IPS DF 4.7 (cell line): ENCODE measurements at regions not wholly inside any gene's neighbourhood (a gene's known extent, or its start where the extent isn't known, plus 50 kb on each side); places are given as distances from the start of the nearest gene placed in this dataset.
"Not testable (repeated sequence)": the region's sequence is repeated elsewhere in the genome, so short reads cannot be mapped to it uniquely, and the experiment has no call there.

Experiments
- DNase-seq: peaks from one replicate; pipeline ENCODE4 v3.0.0-alpha.2; 2013; ENCODE audit warnings: low spot score; ENCODE audit errors: extremely low read depth

DNA sequence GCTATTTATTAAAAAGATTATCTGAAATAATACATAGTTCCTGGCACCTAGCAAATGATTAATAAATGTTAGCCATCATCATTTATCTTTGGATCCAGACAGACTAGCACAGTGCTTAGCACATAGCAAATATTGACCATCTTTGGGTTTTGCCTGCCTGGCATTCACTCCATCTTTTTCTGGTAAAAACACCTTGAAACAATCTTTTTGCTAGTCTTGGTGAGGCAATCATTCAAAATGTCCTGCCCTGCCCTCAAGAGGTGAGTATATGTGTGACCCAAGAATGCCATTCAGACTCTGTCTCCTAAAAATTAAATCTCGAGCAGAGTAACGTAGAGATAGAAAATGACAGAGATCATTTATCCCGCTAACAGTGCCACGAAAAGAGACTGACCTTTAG is 78.3 kb upstream of the ZNF280D start:
- DNase-seq = no peak

DNA sequence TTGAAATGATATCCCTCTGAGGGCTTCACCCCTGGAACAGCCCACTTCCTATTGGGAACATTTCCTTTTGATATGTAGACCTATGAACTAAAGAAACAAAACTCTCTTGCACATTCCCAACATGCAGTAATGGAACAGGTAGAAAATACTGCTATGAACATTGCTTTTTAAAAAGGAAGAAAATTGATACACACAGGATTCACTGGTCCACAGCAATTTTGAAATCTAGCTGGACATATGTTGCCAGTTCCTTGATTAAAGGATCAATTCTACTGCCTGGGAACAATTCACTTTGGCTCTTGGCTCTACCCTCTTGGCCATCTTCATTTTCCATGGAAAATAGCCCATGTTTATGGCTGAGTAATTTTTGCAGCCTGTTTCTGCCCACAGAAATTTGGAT is 74.9 kb upstream of the ZNF280D start:
- DNase-seq = no peak

DNA sequence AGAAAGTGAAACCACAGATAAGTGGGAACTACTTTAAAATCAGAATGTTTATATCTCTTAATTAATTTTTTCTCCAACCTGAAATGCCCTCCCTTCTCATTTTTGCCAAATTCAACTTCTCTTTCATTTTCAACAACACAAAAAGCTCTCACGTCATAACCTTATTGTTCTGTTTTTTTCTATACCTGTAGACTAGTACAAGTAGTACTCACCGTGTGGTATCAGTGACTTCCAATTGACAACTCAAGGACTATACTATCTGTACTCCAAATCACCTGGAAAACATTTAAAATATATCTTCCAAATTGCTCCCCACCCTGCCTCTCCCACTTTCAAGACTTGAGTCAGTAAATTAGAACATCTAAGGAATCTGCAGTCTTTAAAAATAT is 72.8 kb upstream of the ZNF280D start:
- DNase-seq = no peak

DNA sequence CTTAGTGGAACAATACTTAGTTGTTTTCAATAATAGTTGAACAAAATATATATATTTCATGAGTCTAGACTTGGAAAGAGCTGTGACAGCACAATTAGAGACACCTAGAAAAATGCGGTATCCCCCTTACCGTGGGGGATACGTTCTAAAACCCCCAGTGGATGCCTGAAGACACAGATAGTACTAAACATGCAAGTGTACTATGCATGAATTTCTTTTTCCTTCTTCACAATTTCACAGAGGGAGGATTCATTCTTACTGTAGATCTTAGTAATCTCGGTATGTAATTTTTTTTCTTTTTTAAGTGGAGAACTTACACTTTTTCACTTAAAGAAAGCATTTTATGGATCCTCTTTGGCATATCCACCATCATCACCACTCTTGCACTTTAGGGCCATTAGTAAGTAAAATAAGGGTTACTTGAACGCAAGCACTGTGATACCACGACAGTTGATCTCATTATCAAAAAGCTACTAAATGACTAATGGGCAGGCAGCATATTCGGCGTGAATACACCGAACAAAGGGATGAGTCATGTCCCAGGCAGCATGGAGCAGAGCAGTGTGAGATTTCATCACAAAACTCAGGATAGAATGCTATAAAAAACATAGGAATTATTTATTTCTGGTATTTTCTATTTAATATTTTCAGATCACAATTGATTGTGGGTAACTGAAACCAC is 72.3 kb upstream of the ZNF280D start:
- DNase-seq = no peak

DNA sequence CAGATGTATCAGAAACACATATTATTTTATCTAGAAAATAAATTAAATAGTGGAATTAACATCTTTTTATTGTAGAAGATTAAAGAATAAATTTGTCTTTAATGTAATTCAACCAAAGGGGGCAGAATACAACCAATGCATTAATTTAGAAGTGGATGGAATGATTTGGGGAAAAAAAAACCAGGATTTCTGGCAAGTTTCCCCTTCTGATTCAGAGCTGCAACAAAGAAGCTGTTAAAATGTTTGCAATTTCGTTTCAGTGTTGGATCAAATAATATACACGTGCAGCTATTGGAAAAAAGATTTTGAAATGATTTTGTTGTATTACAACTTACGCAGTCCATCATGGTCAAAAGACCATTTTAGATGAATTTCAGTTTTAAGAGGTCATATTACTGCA is 71.6 kb upstream of the ZNF280D start:
- DNase-seq = no peak

DNA sequence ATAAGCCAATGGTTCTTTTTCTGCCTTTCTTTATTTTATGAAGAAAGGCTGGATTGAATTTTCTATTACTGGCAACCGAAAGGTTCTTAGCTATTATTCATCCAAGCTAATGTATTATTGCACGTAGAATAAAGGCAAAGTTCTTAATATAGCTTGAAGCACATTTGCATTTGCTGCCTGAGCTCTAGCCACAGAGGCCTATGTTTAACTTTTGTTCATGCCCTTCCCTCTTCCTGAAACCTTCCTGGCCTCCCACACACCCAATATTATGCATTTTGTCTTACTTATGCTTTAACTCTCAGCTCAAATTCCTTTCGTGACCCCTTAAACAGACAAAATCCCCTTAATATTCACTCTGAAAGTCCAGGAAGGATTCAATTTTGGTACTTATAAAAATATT is 71.0 kb upstream of the ZNF280D start:
- DNase-seq = no peak

DNA sequence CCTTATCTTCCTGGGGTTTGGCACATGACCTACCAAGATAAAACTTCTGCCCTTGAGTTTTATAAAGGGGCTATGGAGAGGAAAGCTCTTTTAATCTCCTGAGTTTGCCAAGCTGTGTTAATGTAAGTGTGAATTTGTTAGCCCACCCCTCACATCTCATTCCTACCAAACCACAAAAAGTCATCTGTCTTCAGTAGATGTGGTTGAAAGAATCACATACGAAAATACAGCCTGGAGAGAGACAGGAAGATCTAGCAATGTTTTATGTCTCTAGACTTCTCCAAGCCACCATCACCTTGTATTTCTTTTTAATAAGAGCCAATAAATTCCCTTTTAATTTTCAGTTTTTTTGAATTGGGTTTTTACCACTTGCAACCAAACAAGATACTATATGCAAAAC is 68.9 kb upstream of the ZNF280D start:
- DNase-seq = no peak

DNA sequence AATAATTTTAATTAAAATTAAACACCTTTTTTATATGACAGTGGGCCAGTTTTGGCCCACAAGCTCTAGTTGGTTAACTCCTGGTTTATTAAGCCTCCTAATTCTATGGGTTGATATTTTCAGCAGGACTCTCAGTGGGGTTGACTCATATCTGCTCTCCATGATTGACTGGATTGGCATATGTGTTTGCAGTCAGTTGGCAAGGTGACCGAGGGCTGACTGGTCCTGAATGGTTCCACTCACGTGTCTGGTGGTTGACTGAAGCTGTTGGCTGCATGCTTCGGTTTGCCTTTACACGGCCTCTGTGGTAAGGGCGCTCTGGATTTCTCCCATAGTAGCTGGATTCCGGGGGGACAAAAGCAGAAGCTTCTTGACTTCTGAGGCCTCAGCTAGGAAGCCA is 65.3 kb upstream of the ZNF280D start:
- no peak for DNase-seq

DNA sequence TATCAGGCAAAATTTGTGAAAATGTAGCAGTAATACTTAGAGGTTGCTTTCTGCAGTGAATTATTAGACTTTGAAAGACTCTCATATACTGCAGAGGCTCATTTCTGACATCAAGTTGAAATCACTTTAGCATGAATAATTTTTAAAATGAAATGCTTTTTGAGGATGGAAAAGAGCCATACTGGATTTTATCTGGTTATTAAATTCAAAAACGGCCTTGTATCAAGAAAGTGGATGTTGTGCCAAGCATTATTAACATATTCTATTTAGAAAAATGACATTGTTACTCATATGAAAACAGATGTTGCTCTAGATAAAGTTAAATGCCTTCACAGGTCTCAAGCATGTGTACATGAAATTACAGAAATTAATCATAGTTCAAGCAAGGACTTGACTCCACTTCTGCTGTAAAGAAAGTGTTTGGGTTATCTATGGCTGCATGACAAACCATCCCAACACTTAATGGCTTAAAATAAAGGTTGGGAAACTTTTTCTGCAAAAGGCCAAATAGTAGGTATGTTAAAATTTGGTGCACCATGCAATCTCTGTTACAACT is 64.5 kb upstream of the ZNF280D start:
- no peak for DNase-seq

DNA sequence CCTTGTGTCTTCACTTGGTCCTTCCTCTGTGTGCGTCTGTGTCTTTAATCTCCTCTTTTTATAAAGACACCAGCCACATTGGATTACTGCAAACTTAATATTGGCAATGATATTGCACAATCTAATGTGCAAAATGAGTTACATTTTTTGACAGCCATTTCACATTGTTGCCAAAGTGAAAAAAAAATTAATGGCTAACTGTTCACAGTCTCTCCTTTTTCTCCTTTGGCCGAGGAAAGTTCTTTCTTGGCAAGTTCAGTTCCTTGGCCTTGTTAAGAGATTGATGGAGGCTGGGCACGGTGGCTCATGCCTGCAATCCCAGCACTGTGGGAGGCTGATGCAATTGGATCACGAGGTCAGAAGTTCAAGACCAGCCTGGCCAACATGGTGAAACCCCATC is 62.2 kb upstream of the ZNF280D start:
- no peak for DNase-seq

DNA sequence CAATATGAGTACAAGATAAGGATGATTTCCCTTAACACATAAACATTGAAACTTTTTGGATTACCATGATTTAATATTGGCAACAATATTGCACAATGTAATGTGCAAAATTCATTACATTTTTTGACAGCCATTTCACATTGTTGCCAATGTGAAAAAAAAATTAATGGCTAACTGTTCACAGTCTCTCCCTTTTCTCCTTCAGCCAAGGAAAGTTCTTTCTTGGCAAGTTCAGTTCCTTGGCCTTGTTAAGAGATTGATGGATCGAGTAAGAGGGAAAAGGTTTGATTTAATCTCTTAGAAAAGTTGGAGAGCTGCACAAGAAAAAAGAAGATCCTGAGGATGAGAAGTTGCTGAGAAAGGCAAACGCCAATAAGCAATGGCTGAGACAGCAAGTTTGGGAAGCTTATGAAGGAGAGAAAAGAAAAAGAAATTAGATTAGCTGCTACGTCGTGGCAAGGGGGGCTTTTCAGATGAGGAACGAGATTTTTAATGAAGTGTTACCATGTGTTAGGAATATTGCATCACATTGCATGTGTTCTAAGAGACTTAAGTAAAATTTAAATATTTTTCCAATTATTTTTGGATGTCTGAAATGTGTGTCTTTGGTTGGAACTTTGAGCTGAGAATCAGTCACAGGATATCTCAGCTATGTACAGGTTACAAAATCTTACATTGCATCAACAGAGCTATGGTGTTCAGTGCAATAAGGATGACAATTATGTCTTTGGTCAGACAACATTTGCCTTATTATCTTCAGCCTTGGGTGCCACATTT is 61.4 kb upstream of the ZNF280D start:
- DNase-seq = no peak

DNA sequence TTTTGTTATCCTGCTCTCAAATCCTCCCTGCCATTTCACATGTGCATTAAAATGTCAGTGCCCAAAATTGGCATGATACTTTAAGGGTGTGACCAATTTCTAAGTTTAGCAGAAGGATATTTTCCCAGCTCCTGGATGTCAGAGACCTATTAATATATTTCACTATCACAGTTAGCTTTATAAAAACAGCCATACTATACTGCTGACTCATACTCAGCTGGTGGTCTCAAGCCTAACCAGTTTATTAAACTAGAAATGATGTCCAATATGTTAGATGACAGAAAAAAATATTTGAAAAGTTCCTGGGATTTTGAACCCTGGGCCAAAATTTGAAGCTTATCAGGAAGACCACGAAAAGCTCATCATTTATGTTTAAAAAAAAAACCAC is 60.9 kb upstream of the ZNF280D start:
- no peak for DNase-seq

DNA sequence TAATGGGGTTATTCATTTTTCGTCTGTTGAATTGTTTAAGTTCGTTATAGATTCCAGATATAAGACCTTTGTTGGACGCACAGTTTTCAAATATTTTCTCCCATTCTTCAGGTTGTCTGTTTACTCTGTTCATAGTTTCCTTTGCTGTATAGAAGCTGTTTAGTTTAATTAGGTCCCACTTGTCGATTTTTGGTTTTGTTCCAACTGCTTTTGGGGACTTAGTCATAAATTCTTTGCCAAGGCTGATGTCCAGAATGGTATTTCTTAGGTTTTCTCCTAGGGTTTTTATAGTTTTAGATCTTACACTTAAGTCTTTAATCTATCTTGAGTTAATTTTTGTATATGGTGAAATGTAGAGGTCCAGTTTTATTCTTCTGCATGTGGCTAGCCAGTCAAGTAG is 58.9 kb upstream of the ZNF280D start:
- no peak for DNase-seq

DNA sequence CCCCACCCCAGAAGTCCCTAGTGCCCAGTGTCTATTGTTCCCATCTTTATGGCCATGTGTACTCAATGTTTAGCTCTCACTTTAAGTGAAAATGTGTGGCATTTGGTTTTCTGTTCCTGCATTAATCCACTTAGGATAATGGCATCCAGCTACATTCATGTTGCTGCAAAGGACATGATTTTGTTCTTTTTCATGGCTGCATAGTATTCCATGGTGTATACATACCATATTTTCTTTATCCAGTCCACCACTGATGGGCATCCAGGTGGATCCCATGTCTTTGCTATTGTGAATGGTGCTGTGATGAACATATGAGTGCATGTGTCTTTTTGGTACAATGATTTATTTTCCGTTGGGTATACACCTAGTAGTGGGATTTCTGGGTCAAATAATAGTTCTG is 58.2 kb upstream of the ZNF280D start:
- not testable (repeated sequence) for DNase-seq

DNA sequence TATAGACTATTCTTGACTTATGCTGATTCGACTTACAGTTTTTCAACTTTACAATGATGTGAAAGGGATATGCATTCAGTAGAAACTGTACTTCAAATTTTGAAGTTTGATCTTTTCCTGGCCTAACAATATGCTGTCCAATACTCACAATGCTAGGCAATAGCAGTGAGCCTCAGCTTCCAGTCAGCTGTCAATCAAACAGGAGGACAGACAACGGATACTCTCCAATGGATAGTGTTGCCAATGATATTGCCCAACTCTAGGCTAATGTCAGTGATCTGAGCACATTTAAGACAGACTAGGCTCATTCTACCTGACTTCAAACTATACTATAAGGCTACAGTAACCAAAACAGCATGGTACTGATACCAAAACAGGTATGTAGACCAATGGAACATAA is 55.0 kb upstream of the ZNF280D start:
- DNase-seq = no peak

DNA sequence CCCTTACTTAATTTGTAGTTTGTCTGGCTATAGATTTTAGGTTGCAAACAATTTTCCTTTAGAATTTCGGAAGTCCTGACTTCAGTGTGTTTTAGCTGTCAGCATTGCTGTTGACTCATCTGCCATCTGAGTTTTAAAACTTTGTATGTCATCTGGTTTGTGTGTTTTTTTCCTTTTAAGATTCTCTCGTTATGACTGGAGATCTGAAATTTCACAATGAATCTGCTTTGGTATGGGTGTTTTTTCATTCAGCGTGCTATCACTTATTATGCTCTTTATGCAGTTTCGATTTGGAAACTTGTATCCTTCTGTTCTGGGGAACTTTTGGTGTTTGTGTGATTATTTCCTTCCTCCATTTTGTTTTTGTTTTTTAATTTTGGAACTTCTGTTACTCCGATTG is 53.7 kb upstream of the ZNF280D start:
- DNase-seq = no peak

DNA sequence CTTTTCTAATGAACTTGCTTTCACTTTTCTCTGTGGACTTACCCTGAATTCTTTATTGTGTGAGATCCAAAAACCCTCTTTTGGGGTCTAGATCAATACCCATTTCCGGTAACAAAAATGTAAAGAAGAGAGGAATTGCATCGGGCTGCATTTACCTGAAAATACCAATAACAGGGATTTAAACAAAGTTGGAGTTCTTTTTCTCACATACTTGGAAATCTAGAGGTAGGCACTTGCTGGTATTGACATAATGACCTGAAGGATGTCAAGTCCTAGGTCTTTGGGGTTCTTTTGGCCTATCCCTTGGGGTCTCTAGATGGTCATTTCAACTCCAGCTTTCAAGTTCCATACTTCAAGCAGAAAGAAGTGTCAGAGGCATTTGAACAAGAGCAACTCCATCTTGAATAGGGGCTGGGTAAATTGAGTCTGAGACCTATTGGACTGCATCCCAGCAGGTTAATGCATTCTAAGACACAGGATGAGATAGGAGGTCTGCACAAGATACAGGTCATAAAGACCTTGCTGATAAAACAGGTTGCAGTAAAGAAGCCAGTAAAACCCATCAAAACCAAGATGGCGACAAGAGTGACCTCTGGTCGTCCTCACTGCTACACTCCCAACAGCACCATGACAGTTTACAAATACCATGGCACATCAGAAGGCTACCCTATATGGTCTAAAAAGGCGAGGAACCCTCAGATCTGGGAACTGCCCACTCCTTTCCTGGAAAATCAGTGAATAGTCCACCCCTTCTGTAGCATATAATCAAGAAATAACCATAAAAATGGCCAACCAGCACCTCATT is 50.8 kb upstream of the ZNF280D start:
- no peak for DNase-seq

DNA sequence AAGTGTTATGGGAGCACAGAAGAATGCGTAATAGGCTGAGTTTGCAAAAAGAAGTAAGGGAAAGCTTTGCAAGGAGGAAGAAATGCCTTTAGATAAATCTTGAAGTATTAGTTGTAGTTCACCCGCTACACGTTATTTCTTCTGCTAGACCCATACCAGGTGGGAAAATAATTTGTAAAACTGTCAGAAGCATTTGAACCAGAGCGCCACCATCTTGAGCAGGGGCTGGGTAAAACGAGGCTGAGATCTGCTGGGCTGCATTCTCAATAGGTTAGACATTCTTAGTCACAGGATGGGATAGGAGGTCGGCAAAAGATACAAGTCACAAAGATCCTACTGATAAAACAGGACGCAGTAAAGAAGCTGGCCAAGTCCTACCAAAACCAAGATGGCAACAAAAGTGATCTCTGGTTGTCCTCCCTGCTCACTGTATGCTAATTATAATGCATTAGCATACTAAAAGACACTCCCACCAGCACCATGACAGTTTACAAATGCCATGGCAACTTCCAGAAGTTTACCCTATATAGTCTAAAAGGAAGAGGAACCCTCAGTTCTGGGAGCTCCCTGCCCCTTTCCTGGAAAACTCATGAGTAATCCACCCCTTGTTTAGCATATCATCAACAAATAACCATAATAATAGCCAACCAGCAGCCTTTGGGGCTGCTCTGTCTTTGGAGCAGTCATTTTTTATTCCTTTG is 50.0 kb upstream of the ZNF280D start:
- DNase-seq = no peak
